GM11168 (cell line): ENCODE measurements at regions not wholly inside any gene's neighbourhood (a gene's known extent, or its start where the extent isn't known, plus 50 kb on each side); places are given as distances from the start of the nearest gene placed in this dataset.

Source experiments
- in situ Hi-C: fragments of 300-500 bp; cut with MboI; formaldehyde crosslinking; loops from one replicate; pipeline ENCODE4 v1.12.0; 2022; ENCODE audit warnings: low sequenced_read_pairs; ENCODE audit not compliant: unreplicated experiment

DNA sequence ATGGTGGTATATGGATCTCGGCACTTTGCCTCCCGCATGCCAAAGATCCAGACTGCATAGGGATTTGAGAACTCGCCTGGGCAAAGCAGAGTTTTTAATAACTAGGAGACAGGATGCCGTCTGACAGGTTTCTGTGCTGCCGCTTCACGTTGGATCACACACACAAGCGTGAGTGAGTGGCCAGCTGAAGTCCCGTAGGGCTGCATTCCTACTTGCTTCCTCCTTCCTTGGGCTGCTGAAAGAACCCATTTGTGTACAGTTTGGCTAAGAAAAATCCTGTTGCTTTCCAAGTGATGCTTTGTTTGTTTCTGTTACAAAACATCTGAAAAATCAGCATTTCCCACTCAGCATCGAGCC is 604.3 kb upstream of the CFAP20DC start:
- in situ Hi-C loops: no loop called here

DNA sequence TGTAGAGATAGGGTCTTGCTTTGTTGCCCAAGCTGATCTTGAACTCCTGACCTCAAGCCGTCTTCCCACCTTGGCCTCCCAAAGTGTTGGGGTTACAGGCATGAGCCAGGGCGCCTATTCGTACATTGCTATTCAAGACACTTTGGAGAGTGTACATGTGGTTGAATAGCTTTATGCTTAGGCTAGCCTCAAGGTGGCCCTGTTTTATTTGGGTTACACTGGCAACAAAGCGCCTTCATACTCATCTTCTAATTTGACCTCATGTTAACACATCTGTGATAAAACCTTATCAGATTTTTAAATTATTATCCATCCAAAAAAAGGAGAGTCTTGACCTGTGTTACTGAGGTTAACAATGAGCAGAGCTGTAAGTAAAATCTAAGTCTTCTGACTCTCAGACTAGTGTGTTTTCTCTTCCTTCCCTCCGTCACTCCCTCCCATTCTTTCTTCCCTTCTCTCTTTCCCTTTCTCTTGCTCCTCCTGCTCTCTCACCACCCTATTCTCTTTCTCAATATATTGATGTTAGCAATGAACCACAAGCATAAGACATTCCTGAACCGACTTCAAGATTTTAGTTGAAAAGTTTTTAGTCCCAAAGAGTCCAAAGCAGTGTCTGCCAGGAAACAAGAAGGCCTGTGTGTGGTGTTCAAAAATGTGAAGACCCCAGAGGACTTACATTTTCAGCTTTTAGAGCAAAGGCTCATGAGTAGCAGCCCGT is 603.7 kb upstream of the CFAP20DC start:
- in situ Hi-C loops: no loop called here

DNA sequence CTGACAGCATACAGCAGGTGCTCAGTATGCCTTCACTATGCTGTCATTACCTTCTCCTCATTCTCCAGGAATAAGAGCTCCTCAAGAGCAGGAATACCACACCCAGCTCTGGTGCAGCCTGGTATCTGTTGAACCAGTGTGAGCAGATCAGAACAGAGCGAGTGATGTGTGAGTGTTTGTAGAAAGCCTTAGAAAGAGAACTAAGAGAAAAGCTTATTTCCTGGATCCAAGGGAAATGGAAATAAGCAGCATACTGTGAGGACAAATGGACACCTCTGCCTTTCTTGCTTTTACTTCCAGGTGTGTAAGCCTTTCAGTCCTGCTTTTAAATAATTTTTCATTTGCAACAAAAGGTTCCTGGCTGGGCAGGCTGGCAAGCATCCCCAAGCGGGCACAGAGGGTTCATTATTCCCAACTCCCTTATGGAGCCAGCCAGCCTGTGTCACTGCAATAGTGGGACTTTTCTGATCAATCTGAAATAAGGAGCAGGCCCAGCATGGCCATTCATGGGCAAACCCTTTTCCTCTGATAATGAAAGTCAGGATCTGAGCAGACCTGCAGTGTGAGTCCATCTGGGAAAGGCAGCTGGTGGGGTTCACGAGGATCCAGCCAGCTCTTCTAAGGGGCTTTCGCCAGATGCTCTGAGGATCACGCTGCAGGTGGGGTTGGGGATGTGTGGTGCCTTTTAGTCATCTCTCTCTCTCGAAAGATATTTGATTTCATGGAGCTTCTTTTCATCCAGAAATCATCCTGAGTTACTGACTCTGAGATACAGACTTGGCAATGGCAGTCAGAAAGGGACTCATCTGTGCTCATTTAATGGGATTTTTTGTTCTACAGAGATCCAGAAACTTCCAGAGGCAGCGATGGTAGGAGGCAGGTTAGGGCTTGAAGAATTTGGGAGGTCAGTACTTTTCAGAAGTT is 594.9 kb upstream of the CFAP20DC start:
- in situ Hi-C loops: no loop called here

DNA sequence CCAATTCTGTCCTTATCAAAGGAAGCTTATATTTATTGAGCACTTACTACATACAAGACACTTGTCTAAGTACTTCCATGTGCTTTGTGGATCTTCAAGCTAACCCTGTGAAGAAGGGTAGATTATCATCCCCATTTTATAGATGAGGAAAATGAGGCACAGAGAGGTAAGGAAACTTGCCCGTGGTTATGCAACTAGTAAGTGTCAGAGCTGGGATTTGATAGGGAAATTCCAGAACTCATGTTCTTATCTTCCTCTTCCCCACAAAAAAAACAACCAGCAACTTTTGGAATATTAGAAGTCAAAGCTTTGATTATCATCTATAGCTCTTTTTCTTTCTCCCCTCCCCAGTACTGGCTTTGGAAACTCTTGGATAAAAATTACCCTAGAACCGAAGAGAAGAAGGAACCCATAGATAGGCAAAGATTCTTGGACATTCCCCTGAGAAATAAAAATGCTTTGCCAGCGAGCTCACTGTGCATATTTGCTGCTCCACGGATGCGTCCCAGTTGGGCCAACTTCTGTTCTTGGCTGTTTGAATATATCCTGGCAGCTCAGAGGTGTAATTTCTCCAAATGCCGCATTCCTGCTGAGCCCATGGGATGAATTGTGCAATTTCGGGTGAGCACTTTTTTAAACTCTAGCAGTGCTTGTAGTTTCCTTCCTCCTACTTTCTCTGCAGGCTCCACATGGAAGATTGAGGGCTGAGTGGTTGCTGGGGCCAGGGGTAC is 591.5 kb upstream of the CFAP20DC start:
- in situ Hi-C loops: no loop called here

DNA sequence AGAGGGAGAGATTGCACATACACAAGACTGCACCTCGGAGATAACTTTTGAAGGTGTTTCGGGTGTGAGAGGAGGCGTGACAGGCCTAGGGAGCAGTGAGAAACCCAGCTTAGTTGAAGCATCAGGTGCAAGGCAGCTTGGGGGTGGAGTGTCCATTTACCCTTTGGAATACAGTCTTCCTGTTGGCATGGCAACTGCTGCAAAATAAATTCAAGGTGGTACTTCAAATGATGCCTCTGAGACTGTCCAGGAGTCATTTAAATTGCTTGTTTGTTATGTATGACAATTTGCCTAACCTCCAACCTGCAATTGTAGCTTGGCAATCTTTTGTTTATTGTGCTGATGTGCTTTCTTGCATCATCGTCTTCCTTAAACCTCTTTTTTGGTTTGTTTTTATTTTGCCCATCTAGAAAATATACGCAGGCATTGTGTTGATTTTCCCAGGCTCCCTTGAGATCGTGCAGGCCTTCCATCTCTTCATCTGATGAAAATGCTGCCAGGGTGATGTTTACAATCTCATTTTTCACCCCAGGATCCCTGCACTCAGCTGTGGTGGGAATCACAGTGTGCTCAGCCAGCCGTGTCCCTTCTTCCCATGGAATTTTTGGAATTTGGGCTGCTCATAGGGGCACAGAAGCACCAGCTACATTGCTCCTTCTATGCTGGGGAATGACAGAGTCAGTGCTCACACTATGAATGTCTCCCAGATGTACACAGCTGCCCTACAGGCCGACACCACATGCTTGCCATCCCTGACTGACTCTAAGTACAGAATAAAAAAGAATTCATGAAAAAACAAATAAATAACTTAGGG is 583.1 kb upstream of the CFAP20DC start:
- in situ Hi-C loops: no loop called here

DNA sequence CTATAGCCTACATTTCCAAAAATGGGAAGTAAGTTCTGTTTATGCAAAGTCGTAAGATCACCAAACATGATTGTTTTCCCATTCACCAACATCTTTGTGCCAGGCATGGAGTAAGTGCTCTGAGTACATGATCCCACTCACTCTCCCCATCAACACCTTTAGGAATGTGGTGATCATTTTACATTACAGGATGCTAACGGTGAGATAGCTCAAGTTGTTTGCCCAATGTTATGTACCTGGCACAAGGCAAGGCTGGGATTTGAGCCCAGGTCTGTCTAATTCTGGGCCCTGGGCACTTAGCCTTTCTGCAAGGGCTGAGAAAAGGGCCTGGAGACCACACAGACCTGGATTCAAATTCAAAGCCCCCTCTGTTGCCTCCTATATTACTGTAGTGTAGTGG is 581.7 kb upstream of the CFAP20DC start:
- in situ Hi-C loops: no loop called here

DNA sequence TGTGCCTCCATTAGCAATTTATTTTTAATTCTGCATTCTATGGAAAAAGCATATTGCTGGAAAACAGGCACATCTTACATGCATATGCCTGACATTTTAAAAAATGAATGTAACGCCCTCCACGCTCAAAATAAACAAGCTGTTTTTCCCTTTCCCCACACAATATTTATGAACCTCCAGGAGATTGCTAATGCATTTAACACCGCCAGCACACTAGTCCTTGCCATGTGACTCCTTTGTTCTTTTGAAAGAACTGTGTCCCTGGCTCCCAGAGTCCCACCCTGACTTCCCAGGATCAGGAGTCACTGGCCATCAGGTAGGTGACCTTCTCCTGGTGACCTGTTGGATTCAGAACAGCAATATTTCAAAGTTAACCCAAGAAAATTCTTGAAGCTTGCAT is 571.2 kb upstream of the CFAP20DC start:
- in situ Hi-C loops: no loop called here

DNA sequence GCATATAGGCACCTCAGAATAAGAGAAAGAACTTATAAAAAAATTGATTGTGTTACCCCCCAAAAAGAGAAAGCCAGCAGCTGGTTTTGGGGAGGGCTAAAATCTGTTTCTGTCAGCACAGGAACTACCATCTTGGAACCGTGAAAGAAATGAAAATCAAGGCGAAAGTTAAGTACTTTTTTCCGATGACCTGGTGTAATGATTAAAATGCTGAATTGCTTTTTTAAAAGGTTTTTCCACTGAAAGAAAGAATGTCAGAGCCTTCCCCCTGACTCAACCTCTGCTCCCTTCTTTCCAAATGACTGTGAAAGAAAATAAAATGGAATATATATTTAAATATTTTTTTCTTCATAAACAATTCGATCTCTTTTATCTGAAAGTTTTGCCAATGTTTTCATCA is 570.5 kb upstream of the CFAP20DC start:
- in situ Hi-C loops: no loop called here

DNA sequence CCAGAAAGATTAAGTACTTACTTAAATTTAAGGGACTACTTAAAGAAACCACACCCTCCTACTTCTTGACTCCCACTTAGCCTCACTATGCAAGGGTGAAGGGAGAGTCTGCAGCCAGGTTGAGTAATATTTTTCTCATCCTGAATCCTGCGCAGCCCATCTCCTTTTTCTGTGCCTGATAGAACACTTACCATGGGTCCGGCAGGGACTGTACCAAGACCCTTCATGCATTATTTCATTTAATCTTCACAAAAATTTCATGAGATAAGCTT is 562.6 kb upstream of the CFAP20DC start:
- in situ Hi-C loops: no loop called here

DNA sequence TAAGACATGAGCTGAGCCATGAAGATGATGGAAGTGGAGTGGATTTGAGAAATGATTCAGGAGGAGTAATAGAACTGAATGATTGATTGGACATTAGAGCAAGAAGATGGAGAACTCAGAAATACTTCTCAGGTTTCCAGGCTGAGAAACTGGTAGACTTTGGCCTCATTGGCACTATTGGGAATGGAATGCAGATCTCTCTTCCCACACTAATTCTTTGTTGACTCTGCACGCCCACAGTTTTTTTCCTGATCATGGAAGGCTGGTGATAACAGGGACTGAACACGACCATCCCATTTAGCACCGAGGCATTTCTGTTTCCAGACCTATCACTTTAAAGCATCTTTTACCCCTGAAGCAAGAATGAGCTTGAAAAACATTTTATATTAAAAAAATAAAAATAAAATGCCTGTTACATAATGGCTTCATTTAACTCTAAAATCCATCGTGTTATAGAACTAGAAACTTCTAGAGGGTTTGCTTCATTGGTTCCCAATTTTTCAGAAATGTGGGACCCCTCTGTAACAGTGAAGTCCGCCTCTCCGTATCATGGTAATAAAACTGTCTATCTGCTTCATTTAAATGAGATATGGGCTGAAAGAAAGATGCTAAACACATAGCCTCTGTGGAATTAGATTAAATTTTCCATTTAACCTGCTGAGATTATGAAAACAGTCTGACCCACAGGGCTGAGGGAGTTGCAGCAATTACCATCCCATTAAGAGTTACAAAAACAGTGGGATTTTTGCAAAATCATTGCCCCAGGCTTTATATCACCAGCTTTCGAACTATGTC is 562.0 kb upstream of the CFAP20DC start:
- in situ Hi-C loops: no loop called here

DNA sequence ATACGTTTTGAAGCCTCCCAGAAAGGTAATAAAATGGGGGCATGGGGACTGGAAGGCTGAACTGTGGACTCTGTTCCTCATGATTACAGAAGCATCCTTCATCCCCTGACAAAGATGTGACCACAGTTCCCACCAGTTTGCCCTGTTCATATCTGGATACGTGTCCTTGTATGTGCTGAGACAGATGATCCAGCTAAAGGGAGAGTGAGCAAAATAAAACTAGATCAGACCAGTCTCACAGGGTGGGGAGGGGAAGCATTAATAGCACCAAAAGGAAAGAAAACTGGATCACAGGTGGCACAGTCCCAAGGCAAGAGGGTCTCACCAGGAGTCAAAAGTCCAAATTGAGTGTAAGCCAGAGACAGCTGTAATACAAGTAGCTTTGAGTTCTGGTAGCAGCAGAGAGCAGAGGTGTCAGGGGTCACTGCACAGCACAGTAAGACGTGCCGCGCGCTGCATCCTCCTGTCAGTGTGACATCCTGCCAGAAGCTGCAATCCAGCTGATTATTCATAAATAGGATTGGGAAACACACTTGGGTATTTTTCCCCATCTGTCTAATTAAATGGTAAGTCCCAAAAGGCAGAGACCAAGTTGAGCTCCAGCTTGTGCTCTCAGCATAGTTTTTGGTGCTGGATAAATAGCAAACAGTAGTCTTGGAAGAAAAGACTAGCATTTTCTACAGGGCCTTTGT is 560.0 kb upstream of the CFAP20DC start:
- in situ Hi-C loops: no loop called here

DNA sequence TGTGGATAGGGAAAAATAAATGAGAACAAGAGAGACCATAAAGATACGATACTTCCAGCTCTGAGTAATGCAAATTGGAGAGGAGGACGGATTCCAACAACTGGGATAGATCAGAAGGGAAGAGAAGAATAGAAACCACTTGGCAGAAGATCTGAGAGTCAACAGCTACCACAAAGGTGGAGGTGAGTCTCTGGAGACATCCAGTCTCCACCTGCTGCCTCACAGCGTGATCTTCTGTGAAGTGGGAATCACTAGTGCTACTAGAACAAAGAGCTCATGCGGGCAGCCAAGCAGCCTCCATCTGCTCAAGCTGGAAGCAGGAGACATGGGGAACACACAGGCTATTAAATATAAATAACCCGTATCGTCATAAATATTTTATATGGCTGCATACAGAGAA is 558.5 kb upstream of the CFAP20DC start:
- in situ Hi-C loops: no loop called here

DNA sequence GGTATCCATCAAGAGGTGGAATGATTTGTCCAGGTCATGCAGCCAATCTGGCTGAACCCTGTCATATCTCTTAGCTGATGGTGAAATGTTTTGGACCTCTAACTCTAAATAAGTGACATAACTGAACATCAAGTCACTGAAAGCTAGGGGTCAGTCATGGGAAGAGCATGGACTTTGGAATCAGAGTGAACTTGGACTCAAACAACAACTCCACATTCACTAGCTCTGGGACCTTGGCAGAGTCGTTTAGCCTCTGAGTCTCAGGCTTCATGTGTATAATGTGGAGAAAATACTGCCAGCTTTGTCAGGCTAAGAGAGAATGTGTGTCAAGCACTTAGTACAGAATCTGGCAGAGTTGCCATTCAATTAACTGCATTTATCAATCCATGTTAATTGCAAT is 557.8 kb upstream of the CFAP20DC start:
- in situ Hi-C loops: no loop called here

DNA sequence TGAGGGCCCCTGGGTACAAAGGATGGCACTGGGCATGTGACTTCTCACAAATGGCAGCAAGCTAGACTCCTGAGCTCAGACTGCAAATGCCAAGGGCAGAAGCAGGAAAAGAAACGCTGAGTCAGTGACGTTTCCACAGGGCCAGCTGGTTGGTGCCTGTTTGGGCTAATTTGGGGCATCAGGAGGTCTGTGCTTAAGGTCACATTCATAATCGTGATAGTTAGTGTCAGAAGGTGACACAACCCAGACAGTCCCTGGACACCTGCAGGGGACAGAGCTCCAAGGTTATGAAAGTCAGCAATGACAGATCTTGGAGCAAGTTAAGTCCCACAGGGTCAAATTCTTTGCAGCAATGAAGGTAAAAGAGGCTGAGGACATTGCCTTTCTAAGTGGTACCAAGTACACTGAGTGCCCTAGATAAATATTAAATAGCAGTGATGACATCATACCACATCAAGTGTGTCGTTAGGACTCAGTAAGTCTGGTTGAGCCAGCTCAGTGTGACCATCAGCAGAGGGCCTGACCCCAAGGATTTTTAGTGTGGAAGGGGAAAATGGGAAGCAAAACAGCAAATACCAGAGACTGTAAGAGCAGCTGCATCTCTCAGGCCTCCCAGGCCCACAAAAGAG is 556.9 kb upstream of the CFAP20DC start:
- in situ Hi-C loops: no loop called here

DNA sequence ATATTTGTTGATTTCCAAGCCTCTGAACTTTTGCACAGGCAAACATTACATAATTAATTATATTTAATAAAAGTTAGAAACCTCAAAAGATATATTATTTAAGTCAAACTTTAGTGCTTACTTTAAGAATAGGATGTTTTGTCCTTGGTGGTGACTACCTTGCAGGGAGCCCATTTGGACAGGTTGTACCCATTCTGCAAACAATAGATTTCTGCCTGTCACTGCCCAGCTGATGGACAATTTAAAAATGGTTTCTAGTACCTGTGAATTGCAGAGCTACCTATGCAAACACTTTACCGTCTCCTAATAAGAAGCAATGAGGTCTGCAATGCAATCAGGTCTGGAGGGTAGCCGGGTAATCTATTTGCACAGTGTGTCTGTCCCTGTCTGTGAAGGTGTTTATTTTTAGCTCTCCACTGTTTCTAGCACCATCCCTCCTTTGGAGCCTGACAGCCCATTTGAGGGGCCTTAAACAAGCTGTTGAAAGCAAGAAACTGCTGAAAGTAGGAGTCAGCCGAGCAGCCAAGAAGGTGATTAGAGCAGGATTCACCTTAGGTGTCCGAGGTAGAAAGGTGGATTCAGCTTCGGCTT is 556.2 kb upstream of the CFAP20DC start:
- in situ Hi-C loops: no loop called here

DNA sequence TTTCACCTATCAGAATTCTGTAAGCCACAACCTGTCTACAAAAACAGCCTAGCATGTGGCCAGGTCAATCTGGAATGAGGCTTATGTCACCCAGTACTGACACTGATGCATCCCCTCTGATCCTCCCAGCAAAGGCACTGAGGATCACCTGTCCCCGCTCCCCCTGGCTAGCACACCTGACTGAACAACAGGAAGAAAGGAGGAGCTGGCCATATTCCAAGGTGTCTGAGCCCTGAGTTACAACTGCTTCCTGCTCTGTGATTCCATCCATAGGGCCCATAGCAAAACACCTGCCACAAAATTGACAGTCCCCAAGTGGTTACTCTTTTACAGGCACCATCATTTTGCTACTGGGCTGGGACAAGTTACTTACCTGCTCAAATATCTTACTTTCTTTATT is 555.5 kb upstream of the CFAP20DC start:
- in situ Hi-C loops: no loop called here

DNA sequence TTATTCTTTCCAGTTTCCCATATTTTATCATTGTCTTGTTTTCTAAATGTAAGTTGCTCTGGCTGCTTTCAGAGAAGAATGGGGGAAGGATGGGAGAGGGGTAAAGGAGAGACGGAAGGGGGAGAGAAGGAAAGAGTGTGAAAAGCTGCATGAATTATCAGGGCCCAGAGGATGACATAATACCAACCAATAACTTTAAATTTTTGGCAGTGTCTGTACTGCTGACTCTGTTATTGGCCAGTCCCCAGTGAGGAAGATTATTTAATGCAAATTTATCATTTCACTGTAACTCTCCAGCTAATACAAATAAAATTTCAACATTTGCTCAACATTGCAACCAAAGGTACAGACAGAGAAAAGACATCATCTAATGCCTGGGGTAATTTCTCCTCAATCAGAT is 551.7 kb upstream of the CFAP20DC start:
- in situ Hi-C loops: no loop called here

DNA sequence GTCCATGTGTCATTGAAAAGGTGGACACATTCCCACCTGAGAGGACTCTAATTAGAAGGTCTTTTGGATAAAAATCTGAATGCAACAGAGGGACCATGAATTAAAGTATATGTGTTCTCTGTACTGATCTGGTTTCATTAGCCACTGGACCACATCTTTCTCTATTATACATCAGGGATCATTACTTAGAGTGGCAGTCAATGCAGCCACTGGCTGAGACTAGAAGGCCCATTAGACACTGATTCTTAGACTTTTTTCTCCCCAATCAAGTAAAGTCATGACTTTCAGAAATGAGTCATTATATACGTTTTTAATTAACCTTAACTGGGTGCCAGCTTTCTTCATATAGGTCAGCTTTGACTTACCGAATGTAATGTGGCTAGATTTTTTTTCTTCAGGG is 550.8 kb upstream of the CFAP20DC start:
- in situ Hi-C loops: no loop called here
